H9 (cell line): ENCODE measurements at regions not wholly inside any gene's neighbourhood (a gene's known extent, or its start where the extent isn't known, plus 50 kb on each side); places are given as distances from the start of the nearest gene placed in this dataset.

Experiments
- DNase-seq: peaks from one replicate; pipeline ENCODE4 v3.0.0-alpha.2; 2017
- H2AFZ ChIP-seq: one replicate; pipeline ENCODE4 v1.6.1; 2013; ENCODE audit warnings: mild to moderate bottlenecking, low read length, control low read depth, moderate library complexity
- H2AK5ac ChIP-seq: 2 replicates; pipeline ENCODE4 v1.6.1; 2013; ENCODE audit warnings: low read length, control low read depth, mixed read lengths; ENCODE audit not compliant: insufficient read length
- H2BK120ac ChIP-seq: one replicate; pipeline ENCODE4 v1.6.1; 2013; ENCODE audit warnings: low read depth, mild to moderate bottlenecking, low read length, control low read depth, inconsistent platforms; ENCODE audit not compliant: poor library complexity, severe bottlenecking
- H2BK12ac ChIP-seq: 2 replicates; pipeline ENCODE4 v1.6.1; 2013; ENCODE audit warnings: low read length, control low read depth, mixed read lengths, low read depth; ENCODE audit not compliant: insufficient read length
- H2BK15ac ChIP-seq: 2 replicates; pipeline ENCODE4 v1.6.1; 2013; ENCODE audit warnings: low read depth, low read length, control low read depth
- H2BK20ac ChIP-seq: one replicate; pipeline ENCODE4 v1.6.1; 2013; ENCODE audit warnings: low read depth, mild to moderate bottlenecking, low read length, control low read depth, inconsistent platforms; ENCODE audit not compliant: poor library complexity, severe bottlenecking
- H2BK5ac ChIP-seq: 2 replicates; pipeline ENCODE4 v1.6.1; 2013; ENCODE audit warnings: low read length, control low read depth, mixed read lengths; ENCODE audit not compliant: insufficient read length
- H3K14ac ChIP-seq: 2 replicates; pipeline ENCODE4 v1.6.1; 2013; ENCODE audit warnings: low read length, control low read depth; ENCODE audit not compliant: insufficient read depth
- H3K18ac ChIP-seq: 2 replicates; pipeline ENCODE4 v1.6.1; 2013; ENCODE audit warnings: low read depth, mild to moderate bottlenecking, mixed read lengths, low read length, control low read depth; ENCODE audit not compliant: insufficient read length
- H3K23ac ChIP-seq: 2 replicates; pipeline ENCODE4 v1.6.1; 2013; ENCODE audit warnings: low read length, control low read depth, mixed read lengths, low read depth; ENCODE audit not compliant: insufficient read length
- H3K23me2 ChIP-seq: 2 replicates; pipeline ENCODE4 v1.6.1; 2013; ENCODE audit warnings: low read depth, mild to moderate bottlenecking, mixed read lengths, low read length, control low read depth; ENCODE audit not compliant: insufficient read length, poor library complexity, severe bottlenecking
- H3K27ac ChIP-seq: 2 replicates; pipeline ENCODE4 v1.5.1; 2013; ENCODE audit warnings: low read length, control low read depth, mixed read lengths, low read depth; ENCODE audit not compliant: insufficient read length
- H3K27me3 ChIP-seq: 2 replicates; pipeline ENCODE4 v1.6.1; 2013; ENCODE audit warnings: low read length, control low read depth, inconsistent platforms; ENCODE audit not compliant: insufficient read depth
- H3K4ac ChIP-seq: 2 replicates; pipeline ENCODE4 v1.6.1; 2013; ENCODE audit warnings: low read depth, mild to moderate bottlenecking, control low read depth, inconsistent platforms, low read length, moderate library complexity
- H3K4me1 ChIP-seq: 2 replicates; pipeline ENCODE4 v1.6.1; 2013; ENCODE audit warnings: low read length, control low read depth, inconsistent platforms; ENCODE audit not compliant: insufficient read depth
- H3K4me2 ChIP-seq: 2 replicates; pipeline ENCODE4 v1.6.1; 2013; ENCODE audit warnings: low read length, control low read depth, mixed read lengths; ENCODE audit not compliant: insufficient read length, insufficient read depth
- H3K56ac ChIP-seq: 2 replicates; pipeline ENCODE4 v1.6.1; 2013; ENCODE audit warnings: low read depth, mild to moderate bottlenecking, mixed read lengths, low read length, control low read depth; ENCODE audit not compliant: insufficient read length
- H3K79me1 ChIP-seq: 2 replicates; pipeline ENCODE4 v1.6.1; 2013; ENCODE audit warnings: low read depth, mild to moderate bottlenecking, moderate library complexity, low read length, control low read depth, inconsistent platforms; ENCODE audit not compliant: insufficient read depth, poor library complexity, severe bottlenecking
- H3K79me2 ChIP-seq: 2 replicates; pipeline ENCODE4 v1.6.1; 2013; ENCODE audit warnings: low read length, control low read depth, inconsistent platforms; ENCODE audit not compliant: insufficient read depth
- H3K9ac ChIP-seq: 2 replicates; pipeline ENCODE4 v1.6.1; 2013; ENCODE audit warnings: low read length, control low read depth, mixed read lengths; ENCODE audit not compliant: insufficient read length; ENCODE audit errors: extremely low read depth
- H3K9me3 ChIP-seq: one replicate; pipeline ENCODE4 v1.6.1; 2013; ENCODE audit warnings: low read depth, low read length, inconsistent platforms; ENCODE audit not compliant: control insufficient read depth
- H3T11ph ChIP-seq: one replicate; pipeline ENCODE4 v1.6.1; 2013; ENCODE audit warnings: mild to moderate bottlenecking, low read length, control low read depth, inconsistent platforms
- H4K20me1 ChIP-seq: one replicate; pipeline ENCODE4 v1.6.1; 2013; ENCODE audit not compliant: control insufficient read depth, insufficient read length, insufficient read depth
- H4K5ac ChIP-seq: 2 replicates; pipeline ENCODE4 v1.6.1; 2013; ENCODE audit warnings: low read depth, mild to moderate bottlenecking, mixed read lengths, low read length, control low read depth; ENCODE audit not compliant: insufficient read length
- H4K8ac ChIP-seq: replicated peaks from 2 replicates; pipeline ENCODE4 v1.6.1; 2013; ENCODE audit warnings: low read length, control low read depth, mixed read lengths, low read depth; ENCODE audit not compliant: insufficient read length
- H4K91ac ChIP-seq: 2 replicates; pipeline ENCODE4 v1.6.1; 2013; ENCODE audit warnings: low read depth, mild to moderate bottlenecking, moderate library complexity, mixed read lengths, low read length, control low read depth; ENCODE audit not compliant: insufficient read length
- H3K27ac Mint-ChIP-seq, 3 experiments: 2 replicates in 2 of 3; 3 replicates in 1 of 3; pipeline ENCODE4 v1.8.0; 2020 to 2021; ENCODE audit warnings: mixed read lengths in 3 of 3, mild to moderate bottlenecking in 1 of 3, moderate library complexity in 1 of 3
- H3K27me3 Mint-ChIP-seq: 2 replicates; pipeline ENCODE4 v1.8.0; 2021; ENCODE audit warnings: low read depth, mild to moderate bottlenecking, moderate library complexity, mixed read lengths
- H3K36me3 Mint-ChIP-seq, 3 experiments: 2 replicates in 2 of 3; 3 replicates in 1 of 3; pipeline ENCODE4 v1.8.0; 2020 to 2021; ENCODE audit warnings: low read depth in 3 of 3, mixed read lengths in 3 of 3; ENCODE audit not compliant: insufficient read depth in 1 of 3
- H3K4me1 Mint-ChIP-seq, 2 experiments: 2 replicates each; pipeline ENCODE4 v1.8.0; 2020; ENCODE audit warnings: mixed read lengths in 2 of 2
- H3K4me3 Mint-ChIP-seq, 2 experiments: 2 replicates in 1 of 2; 3 replicates in 1 of 2; pipeline ENCODE4 v1.8.0; 2020 to 2021; ENCODE audit warnings: mild to moderate bottlenecking in 2 of 2, mixed read lengths in 2 of 2, moderate library complexity in 1 of 2
- H3K9me3 Mint-ChIP-seq, 2 experiments: 2 replicates in 1 of 2; 3 replicates in 1 of 2; pipeline ENCODE4 v1.8.0; 2020; ENCODE audit warnings: mild to moderate bottlenecking in 2 of 2, mixed read lengths in 2 of 2, moderate library complexity in 1 of 2
- TF ChIP-seq, protein P1 (sequence below): fragments of 200-600 bp; sonication (generic); conservative IDR thresholded peaks from 3 replicates; pipeline ENCODE4 v1.8.0; 2021; ENCODE audit warnings: antibody characterized with exemption, mild to moderate bottlenecking

DNA sequence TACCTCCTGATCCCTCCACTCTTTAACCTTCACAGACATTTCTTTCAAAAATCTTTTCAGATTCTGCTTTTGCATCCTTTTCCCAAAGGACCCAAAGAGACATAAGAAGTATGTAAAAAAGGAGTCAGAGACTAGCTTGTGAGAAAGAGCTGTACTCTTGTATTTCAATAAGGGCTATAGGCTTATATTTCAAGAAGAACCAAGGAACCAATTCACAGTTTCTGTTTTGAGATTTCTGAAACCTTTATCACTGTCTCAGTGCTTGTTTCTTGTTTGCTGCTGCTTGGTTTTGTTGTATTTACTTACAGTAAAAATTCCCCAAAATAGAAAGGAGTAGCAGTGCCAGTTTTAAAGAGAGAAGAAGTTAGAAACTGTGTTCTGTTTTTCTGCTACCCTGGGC is 461.6 kb upstream of the ID4 start:
- Histone ChIP-seq H4K20me1 (no peaks in the 10 kb centered on the region), H3K4ac (no peak overlapping the region), H3K9ac (no peak overlapping the region), H3K18ac (no peak overlapping the region), H3K79me2 (no peaks in the 10 kb centered on the region), H3K79me1 (no peaks in the 10 kb centered on the region), H2BK15ac (no peak overlapping the region), H2AFZ (no peak overlapping the region), H3K23me2 (no peaks in the 10 kb centered on the region), H3T11ph (no peak overlapping the region), H3K27me3 (no peaks in the 10 kb centered on the region), H3K14ac (no peak overlapping the region), H4K91ac (no peak overlapping the region), H3K27ac (no peak overlapping the region), H3K9me3 (no peaks in the 10 kb centered on the region), H3K56ac (no peak overlapping the region), H2BK5ac (no peak overlapping the region), H3K4me2 (no peak overlapping the region), H4K8ac (no peak overlapping the region), H3K4me1 (no peaks in the 10 kb centered on the region; the same call in 1 of the 2 replicates), H2AK5ac (no peak overlapping the region), H2BK120ac (no peak overlapping the region), H2BK12ac (no peak overlapping the region), H3K23ac (no peak overlapping the region), H4K5ac (no peak overlapping the region), H2BK20ac (no peak overlapping the region)
- Mint-ChIP-seq H3K9me3 (no peaks in the 10 kb centered on the region; a peak in 1 of 5 replicates), H3K36me3 (no peaks in the 10 kb centered on the region), H3K4me1 (peaks cover 10% of the 10 kb centered on the region in 2 experiments), H3K27me3 (no peaks in the 10 kb centered on the region), H3K27ac (no peak overlapping the region), H3K4me3 (no peak overlapping the region)
- TF ChIP-seq, protein P1, sequence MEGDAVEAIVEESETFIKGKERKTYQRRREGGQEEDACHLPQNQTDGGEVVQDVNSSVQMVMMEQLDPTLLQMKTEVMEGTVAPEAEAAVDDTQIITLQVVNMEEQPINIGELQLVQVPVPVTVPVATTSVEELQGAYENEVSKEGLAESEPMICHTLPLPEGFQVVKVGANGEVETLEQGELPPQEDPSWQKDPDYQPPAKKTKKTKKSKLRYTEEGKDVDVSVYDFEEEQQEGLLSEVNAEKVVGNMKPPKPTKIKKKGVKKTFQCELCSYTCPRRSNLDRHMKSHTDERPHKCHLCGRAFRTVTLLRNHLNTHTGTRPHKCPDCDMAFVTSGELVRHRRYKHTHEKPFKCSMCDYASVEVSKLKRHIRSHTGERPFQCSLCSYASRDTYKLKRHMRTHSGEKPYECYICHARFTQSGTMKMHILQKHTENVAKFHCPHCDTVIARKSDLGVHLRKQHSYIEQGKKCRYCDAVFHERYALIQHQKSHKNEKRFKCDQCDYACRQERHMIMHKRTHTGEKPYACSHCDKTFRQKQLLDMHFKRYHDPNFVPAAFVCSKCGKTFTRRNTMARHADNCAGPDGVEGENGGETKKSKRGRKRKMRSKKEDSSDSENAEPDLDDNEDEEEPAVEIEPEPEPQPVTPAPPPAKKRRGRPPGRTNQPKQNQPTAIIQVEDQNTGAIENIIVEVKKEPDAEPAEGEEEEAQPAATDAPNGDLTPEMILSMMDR, result no peak
- DNase-seq, result no peak
